Neural progenitor cell (in vitro differentiated cells): ENCODE measurements at regions not wholly inside any gene's neighbourhood (a gene's known extent, or its start where the extent isn't known, plus 50 kb on each side); places are given as distances from the start of the nearest gene placed in this dataset.

Source experiments
- EZH2 ChIP-seq: fragments of 200-600 bp; sonication (generic); IDR thresholded peaks from 2 replicates; pipeline ENCODE4 v1.6.1; 2017; ENCODE audit warnings: antibody characterized with exemption, mild to moderate bottlenecking, moderate library complexity
- TF ChIP-seq, protein P1 (sequence below): fragments of 200-600 bp; sonication (generic); IDR thresholded peaks from 2 replicates; pipeline ENCODE4 v1.5.1; 2017; ENCODE audit warnings: antibody characterized with exemption, mild to moderate bottlenecking

DNA sequence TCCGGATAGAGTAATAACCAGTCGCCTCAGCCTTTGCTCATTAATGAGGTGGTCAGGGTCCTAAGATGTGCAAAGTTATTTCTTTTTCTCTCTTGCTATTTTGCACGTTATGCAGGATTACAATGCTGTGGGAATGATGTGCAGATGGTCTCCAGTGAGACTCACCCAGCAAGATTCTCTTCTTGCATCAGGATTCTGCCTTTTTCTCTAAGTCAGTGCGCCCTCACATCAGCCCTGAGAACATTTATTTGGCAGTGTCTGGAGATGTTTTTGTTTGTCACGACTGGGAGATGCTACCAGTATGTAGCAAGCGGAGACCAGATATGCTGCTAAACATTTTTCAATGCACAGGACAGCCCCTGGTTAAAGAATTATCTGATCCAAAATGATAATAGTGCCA lies 280.3 kb upstream of the WWC1 start:
- TF ChIP-seq, protein P1, sequence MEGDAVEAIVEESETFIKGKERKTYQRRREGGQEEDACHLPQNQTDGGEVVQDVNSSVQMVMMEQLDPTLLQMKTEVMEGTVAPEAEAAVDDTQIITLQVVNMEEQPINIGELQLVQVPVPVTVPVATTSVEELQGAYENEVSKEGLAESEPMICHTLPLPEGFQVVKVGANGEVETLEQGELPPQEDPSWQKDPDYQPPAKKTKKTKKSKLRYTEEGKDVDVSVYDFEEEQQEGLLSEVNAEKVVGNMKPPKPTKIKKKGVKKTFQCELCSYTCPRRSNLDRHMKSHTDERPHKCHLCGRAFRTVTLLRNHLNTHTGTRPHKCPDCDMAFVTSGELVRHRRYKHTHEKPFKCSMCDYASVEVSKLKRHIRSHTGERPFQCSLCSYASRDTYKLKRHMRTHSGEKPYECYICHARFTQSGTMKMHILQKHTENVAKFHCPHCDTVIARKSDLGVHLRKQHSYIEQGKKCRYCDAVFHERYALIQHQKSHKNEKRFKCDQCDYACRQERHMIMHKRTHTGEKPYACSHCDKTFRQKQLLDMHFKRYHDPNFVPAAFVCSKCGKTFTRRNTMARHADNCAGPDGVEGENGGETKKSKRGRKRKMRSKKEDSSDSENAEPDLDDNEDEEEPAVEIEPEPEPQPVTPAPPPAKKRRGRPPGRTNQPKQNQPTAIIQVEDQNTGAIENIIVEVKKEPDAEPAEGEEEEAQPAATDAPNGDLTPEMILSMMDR, result no peak
- no peak for TF ChIP-seq EZH2
